Memory B cell (primary cell): ENCODE measurements at regions not wholly inside any gene's neighbourhood (a gene's known extent, or its start where the extent isn't known, plus 50 kb on each side); places are given as distances from the start of the nearest gene placed in this dataset.

Experiments used
- ATAC-seq: fragments of 150-1000 bp; cut with Tn5 transposase; 2 replicates; pipeline ENCODE4 v1.10.0; 2021; ENCODE audit warnings: low read depth, mild to moderate bottlenecking, moderate library complexity
- DNase-seq, 2 donors: peaks; one replicate each; pipeline ENCODE4 v3.0.0; 2022; ENCODE audit warnings: low spot score in 2 of 2
- H3K27ac Mint-ChIP-seq: one replicate; pipeline ENCODE4 v1.8.0; 2022; ENCODE audit warnings: mild to moderate bottlenecking, moderate library complexity, mixed read lengths
- H3K27me3 Mint-ChIP-seq: one replicate; pipeline ENCODE4 v1.8.0; 2022; ENCODE audit warnings: mixed read lengths
- H3K36me3 Mint-ChIP-seq: one replicate; pipeline ENCODE4 v1.8.0; 2022; ENCODE audit warnings: mild to moderate bottlenecking, mixed read lengths
- H3K4me1 Mint-ChIP-seq: one replicate; pipeline ENCODE4 v1.8.0; 2022; ENCODE audit warnings: mixed read lengths
- H3K4me3 Mint-ChIP-seq: one replicate; pipeline ENCODE4 v1.8.0; 2022; ENCODE audit warnings: mild to moderate bottlenecking, moderate library complexity, mixed read lengths
- H3K9me3 Mint-ChIP-seq: one replicate; pipeline ENCODE4 v1.8.0; 2022; ENCODE audit warnings: mixed read lengths

- DNase-seq: no peak
These were observed 119.8 kb downstream of the SINHCAF start for GRCh38 chr12:31206038-31206670.

GRCh38 chr12:31207799-31208465, 118.0 kb downstream of the SINHCAF start:
- Mint-ChIP-seq H3K9me3 (no peaks in the 10 kb centered on the region), H3K27me3 (peaks cover 8% of the 10 kb centered on the region), H3K4me3 (no peak overlapping the region), H3K27ac (no peak overlapping the region), H3K4me1 (peaks cover 12% of the 10 kb centered on the region), H3K36me3 (no peaks in the 10 kb centered on the region)
- DNase-seq (no peak), ATAC-seq (no peak)

More at GRCh38 chr12:31206038-31206670, 119.8 kb downstream of the SINHCAF start:
- H3K4me1 Mint-ChIP-seq: peaks cover 12% of the 10 kb centered on the region
- peaks cover 6% of the 10 kb centered on the region for H3K27me3 Mint-ChIP-seq
- peak overlapping the region; percentile 39 for H3K27ac Mint-ChIP-seq
- no peak for ATAC-seq
- H3K36me3 Mint-ChIP-seq: no peaks in the 10 kb centered on the region
- H3K9me3 Mint-ChIP-seq: no peaks in the 10 kb centered on the region
- no peak overlapping the region for H3K4me3 Mint-ChIP-seq

GRCh38 chr12:31210104-31210503, 115.8 kb downstream of the SINHCAF start:
- no peak overlapping the region for H3K4me3 Mint-ChIP-seq
- no peaks in the 10 kb centered on the region for H3K36me3 Mint-ChIP-seq
- no peaks in the 10 kb centered on the region for H3K9me3 Mint-ChIP-seq
- no peak for ATAC-seq
- H3K27ac Mint-ChIP-seq: no peak overlapping the region
- peaks cover 2% of the 10 kb centered on the region for H3K27me3 Mint-ChIP-seq
- DNase-seq: no peak
- peaks cover 1% of the 10 kb centered on the region for H3K4me1 Mint-ChIP-seq

DNA sequence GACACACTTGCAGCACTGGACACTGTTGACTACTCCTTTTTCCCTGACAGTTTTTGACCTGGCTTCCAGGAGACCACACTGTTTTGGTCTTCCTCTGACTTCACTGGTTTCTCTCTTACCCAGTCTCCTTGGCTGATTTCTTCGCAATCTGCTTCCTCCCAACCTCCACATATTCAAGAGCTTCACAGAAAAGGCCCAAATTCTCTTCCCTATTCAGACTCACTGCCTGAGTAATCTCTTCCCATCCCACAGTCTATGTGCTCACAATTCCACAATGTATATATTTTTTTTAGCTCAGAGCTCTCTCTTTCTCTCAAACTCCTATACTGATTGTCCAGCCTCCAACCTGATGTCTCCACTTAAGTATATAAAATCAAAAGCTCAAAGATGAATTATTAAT, 115.4 kb downstream of the SINHCAF start:
- Mint-ChIP-seq H3K27me3 (peaks cover 2% of the 10 kb centered on the region), H3K9me3 (no peaks in the 10 kb centered on the region), H3K4me1 (no peaks in the 10 kb centered on the region), H3K27ac (no peak overlapping the region), H3K4me3 (no peak overlapping the region), H3K36me3 (no peaks in the 10 kb centered on the region)
- DNase-seq (no peak), ATAC-seq (no peak)

- H3K4me1 Mint-ChIP-seq: no peaks in the 10 kb centered on the region
- peaks cover 15% of the 10 kb centered on the region for H3K27me3 Mint-ChIP-seq
- DNase-seq (no peak), ATAC-seq (no peak)
- H3K27ac Mint-ChIP-seq: no peak overlapping the region
- no peaks in the 10 kb centered on the region for H3K9me3 Mint-ChIP-seq
- H3K4me3 Mint-ChIP-seq: no peak overlapping the region
- H3K36me3 Mint-ChIP-seq: no peaks in the 10 kb centered on the region
These were observed 111.1 kb downstream of the SINHCAF start for GRCh38 chr12:31214626-31215517.

DNA sequence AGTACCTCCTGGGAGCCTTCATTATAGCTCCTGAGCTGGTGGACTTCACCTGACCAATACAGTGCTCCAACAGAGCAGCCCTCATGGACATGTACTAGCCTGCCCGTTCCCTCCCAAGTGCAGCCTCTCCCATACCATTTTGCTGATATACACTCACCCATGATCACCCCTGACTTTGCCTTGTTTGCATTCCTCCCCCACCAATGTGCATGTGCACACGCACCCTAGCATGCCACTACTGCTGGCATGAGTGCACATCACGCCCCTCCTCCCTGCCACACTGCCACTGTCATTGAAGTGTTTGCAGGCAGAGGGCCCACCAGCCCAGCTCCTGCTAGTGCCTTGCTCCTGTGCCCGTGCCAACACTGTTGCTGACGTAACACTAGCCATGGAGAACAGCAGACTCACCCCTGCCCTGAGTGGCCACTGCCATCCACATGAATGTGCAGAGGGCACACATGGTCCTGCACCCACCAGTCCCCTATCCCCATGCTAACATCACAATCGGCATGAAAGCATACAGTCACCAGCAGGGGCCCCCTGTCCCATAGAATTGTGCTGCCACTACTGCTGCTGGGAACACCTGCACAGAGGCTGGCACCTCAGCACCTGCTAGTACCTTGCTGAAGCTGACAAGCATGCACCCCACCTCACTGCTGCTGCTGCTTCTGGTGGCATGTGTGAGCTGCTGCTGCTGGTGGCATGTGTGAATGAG, 110.3 kb downstream of the SINHCAF start:
- H3K27ac Mint-ChIP-seq: no peak overlapping the region
- peaks cover 17% of the 10 kb centered on the region for H3K27me3 Mint-ChIP-seq
- no peak for ATAC-seq
- no peaks in the 10 kb centered on the region for H3K36me3 Mint-ChIP-seq
- H3K4me1 Mint-ChIP-seq: no peaks in the 10 kb centered on the region
- DNase-seq: no peak
- no peaks in the 10 kb centered on the region for H3K9me3 Mint-ChIP-seq
- no peak overlapping the region for H3K4me3 Mint-ChIP-seq

DNA sequence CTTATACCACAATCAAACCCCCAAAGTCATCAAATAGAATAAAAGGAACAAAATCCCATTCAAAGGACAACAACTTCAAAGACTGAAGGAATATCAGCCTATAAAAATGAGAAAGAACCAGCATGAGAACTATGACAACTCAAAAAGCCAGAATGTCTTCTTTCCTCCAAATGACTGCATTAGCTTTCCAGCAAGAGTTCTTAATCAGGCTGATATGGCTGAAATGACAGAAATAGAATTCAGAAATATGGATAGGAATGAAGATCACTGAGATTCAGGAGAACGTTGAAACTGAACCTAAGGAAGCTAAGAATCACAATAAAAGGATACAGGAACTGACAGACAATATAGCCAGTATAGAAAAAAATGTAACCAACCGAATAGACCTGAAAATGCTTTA, 109.5 kb downstream of the SINHCAF start:
- Mint-ChIP-seq H3K4me1 (no peaks in the 10 kb centered on the region), H3K36me3 (no peaks in the 10 kb centered on the region), H3K27me3 (peaks cover 17% of the 10 kb centered on the region), H3K9me3 (no peaks in the 10 kb centered on the region), H3K27ac (no peak overlapping the region), H3K4me3 (no peak overlapping the region)
- DNase-seq (no peak), ATAC-seq (no peak)

GRCh38 chr12:31217356-31218130, 108.4 kb downstream of the SINHCAF start:
- Mint-ChIP-seq H3K4me1 (no peaks in the 10 kb centered on the region), H3K27ac (no peak overlapping the region), H3K36me3 (no peaks in the 10 kb centered on the region), H3K9me3 (no peaks in the 10 kb centered on the region), H3K4me3 (no peak overlapping the region), H3K27me3 (peaks cover 17% of the 10 kb centered on the region)
- ATAC-seq: no peak
- DNase-seq: no peak

DNA sequence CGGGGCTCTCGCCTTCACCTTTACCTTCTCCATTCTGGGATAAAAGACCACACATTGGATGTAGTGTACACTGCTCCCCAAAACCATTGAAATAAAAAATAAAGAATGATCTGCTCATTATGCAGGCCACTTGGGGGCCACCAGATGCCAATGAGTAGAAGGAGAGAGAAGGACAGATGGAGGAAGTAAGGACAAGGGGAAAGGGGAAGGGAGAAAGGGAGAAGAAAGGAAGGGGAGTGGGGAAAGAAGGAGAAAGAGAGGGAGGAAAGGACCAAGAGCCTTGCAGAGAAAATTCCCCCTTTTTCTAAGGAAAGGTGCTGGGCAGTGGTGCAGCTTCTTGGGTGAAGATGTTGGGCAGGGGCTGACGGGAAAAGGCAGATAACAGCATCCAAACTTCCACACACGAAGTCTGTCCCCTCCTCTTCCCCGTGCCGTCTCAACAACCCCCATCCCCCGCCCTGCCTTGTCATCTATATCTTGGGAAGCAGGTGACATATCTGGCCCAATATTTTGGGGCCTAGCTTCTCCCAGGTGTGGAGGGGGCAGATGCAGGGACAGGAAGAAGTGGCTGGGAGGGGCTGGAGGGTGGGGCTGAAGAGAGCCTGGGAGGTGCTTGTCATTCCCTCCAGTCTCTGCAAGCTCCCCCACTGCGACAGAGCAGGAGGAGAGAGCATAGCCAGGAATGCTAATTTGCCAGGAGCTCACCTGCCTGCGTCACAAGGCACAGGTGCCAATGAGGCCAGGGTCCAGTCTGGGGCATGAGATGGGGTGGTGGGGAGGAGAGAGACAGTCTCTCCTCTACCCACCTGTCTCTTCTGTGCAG, 107.5 kb downstream of the SINHCAF start:
- Mint-ChIP-seq H3K36me3 (no peaks in the 10 kb centered on the region), H3K27me3 (peaks cover 17% of the 10 kb centered on the region), H3K9me3 (no peaks in the 10 kb centered on the region), H3K4me3 (no peak overlapping the region), H3K27ac (no peak overlapping the region), H3K4me1 (no peaks in the 10 kb centered on the region)
- ATAC-seq (no peak), DNase-seq (peak in 1 of 2 donors; percentile 5)

DNA sequence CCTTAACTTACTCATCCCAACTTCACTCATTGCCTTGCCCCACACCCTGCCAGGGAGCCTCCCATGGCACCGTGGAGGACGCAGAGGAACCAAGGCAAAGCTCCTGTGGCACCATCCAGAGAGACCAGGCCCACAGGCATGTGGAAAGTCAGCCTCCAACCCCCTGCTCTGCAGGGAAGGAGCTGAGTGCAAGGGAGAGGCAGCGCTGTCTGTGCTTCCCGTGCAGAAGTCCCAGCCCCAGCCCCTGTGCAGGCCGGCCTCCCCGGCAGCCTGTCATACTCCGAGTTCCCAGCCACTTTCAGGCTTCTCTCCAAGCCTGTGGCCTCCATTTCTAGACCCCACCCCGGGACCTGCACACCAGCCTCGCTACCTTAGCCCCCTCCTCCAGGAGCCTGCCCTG, 106.4 kb downstream of the SINHCAF start:
- H3K27ac Mint-ChIP-seq: no peak overlapping the region
- H3K4me3 Mint-ChIP-seq: no peak overlapping the region
- no peaks in the 10 kb centered on the region for H3K36me3 Mint-ChIP-seq
- no peaks in the 10 kb centered on the region for H3K9me3 Mint-ChIP-seq
- H3K27me3 Mint-ChIP-seq: peaks cover 17% of the 10 kb centered on the region
- no peaks in the 10 kb centered on the region for H3K4me1 Mint-ChIP-seq
- DNase-seq (peak in 1 of 2 donors; percentile 7), ATAC-seq (no peak)

DNA sequence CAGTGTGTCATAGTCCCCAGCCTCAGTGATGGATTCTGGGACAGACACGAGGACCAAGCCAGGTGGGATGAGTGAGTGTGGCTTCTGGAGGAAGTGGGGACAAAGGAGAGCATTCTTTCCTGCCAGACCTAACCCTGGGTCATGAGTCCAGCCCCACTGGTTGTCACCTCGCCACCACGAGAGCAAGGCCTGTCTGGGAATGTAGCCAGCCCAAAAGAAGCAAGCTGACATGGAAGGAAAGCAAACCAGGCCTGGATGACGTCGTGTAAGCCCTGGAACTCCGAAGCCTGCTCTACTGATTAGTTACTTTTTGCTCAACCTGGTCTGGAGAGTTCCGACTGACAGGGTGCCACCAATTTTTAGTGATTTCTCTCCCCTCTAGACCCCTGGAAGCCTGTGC, 105.9 kb downstream of the SINHCAF start:
- no peaks in the 10 kb centered on the region for H3K9me3 Mint-ChIP-seq
- H3K27me3 Mint-ChIP-seq: peaks cover 17% of the 10 kb centered on the region
- no peak overlapping the region for H3K4me3 Mint-ChIP-seq
- ATAC-seq: no peak
- no peaks in the 10 kb centered on the region for H3K4me1 Mint-ChIP-seq
- DNase-seq: no peak
- H3K36me3 Mint-ChIP-seq: no peaks in the 10 kb centered on the region
- H3K27ac Mint-ChIP-seq: no peak overlapping the region

GRCh38 chr12:31220633-31221550, 105.1 kb downstream of the SINHCAF start:
- no peaks in the 10 kb centered on the region for H3K9me3 Mint-ChIP-seq
- ATAC-seq (no peak), DNase-seq (no peak)
- no peak overlapping the region for H3K4me3 Mint-ChIP-seq
- peaks cover 14% of the 10 kb centered on the region for H3K27me3 Mint-ChIP-seq
- no peaks in the 10 kb centered on the region for H3K4me1 Mint-ChIP-seq
- H3K36me3 Mint-ChIP-seq: no peaks in the 10 kb centered on the region
- no peak overlapping the region for H3K27ac Mint-ChIP-seq
